IPS DF 6.9 (cell line): ENCODE measurements at regions not wholly inside any gene's neighbourhood (a gene's known extent, or its start where the extent isn't known, plus 50 kb on each side); places are given as distances from the start of the nearest gene placed in this dataset.
"Not testable (repeated sequence)": the region's sequence is repeated elsewhere in the genome, so short reads cannot be mapped to it uniquely, and the experiment has no call there.

ENCODE experiments used
- DNase-seq: peaks from one replicate; pipeline ENCODE4 v3.0.0-alpha.2; 2013; ENCODE audit warnings: low read depth, low spot score
- H3K27ac ChIP-seq: one replicate; pipeline ENCODE4 v1.5.1; 2013; ENCODE audit warnings: low read length, control low read depth
- H3K27me3 ChIP-seq: 2 replicates; pipeline ENCODE4 v1.6.1; 2013; ENCODE audit warnings: mild to moderate bottlenecking, low read length; ENCODE audit not compliant: control insufficient read depth, insufficient read depth
- H3K36me3 ChIP-seq: 2 replicates; pipeline ENCODE4 v1.6.1; 2013; ENCODE audit warnings: low read length; ENCODE audit not compliant: control insufficient read depth, insufficient read depth
- H3K4me1 ChIP-seq: 2 replicates; pipeline ENCODE4 v1.6.1; 2013; ENCODE audit warnings: low read length; ENCODE audit not compliant: control insufficient read depth, insufficient read depth
- H3K4me3 ChIP-seq: 2 replicates; pipeline ENCODE4 v1.5.1; 2013; ENCODE audit warnings: mild to moderate bottlenecking, low read length
- H3K9me3 ChIP-seq: 2 replicates; pipeline ENCODE4 v1.6.1; 2013; ENCODE audit warnings: low read length, inconsistent platforms; ENCODE audit not compliant: control insufficient read depth, insufficient read depth
- WGBS: extraction: QIAGEN DNeasy Blood & Tissue Kit; methylation state at CpG from one replicate; pipeline ENCODE4 v1.1.7; 2013; ENCODE audit warnings: mixed read lengths, missing lambda C conversion rate; ENCODE audit not compliant: insufficient read length, insufficient coverage; 5-methylcytosine and 5-hydroxymethylcytosine counted together

GRCh38 chr14:105991677-105992076 lies 465.3 kb downstream of the TMEM121 start:
- not testable (repeated sequence) for H3K36me3 ChIP-seq, DNase-seq, H3K9me3 ChIP-seq, H3K27ac ChIP-seq, H3K27me3 ChIP-seq, H3K4me1 ChIP-seq, H3K4me3 ChIP-seq
- no CpG with 5 or more reads among the region's 5 CpGs for WGBS

GRCh38 chr14:105993814-105994213 lies 467.4 kb downstream of the TMEM121 start:
- WGBS = no CpG with 5 or more reads among the region's 8 CpGs

GRCh38 chr14:105995011-105995710 lies 468.8 kb downstream of the TMEM121 start:
- not testable (repeated sequence) for H3K4me1 ChIP-seq, DNase-seq

More at GRCh38 chr14:105993814-105994213, 467.4 kb downstream of the TMEM121 start:
- Histone ChIP-seq H3K9me3 (peaks cover 2% of the 10 kb centered on the region), H3K4me1 (no peaks in the 10 kb centered on the region), H3K27ac (no peak overlapping the region), H3K4me3 (no peak overlapping the region), H3K27me3 (no peaks in the 10 kb centered on the region), H3K36me3 (no peaks in the 10 kb centered on the region)
- no peak for DNase-seq

GRCh38 chr14:105998597-105998996 lies 472.2 kb downstream of the TMEM121 start:
- H3K4me3 ChIP-seq = not testable (repeated sequence)
- no CpG with 5 or more reads among the region's 1 CpG for WGBS

More at GRCh38 chr14:105995011-105995710, 468.8 kb downstream of the TMEM121 start:
- not testable (repeated sequence) for H3K4me3 ChIP-seq, H3K36me3 ChIP-seq, H3K9me3 ChIP-seq, H3K27me3 ChIP-seq, H3K27ac ChIP-seq
- WGBS = no CpG with 5 or more reads among the region's 4 CpGs

GRCh38 chr14:105999361-106000028 lies 473.1 kb downstream of the TMEM121 start:
- DNase-seq = no peak
- H3K27ac ChIP-seq = no peak overlapping the region
- H3K36me3 ChIP-seq = no peaks in the 10 kb centered on the region

More at GRCh38 chr14:105998597-105998996, 472.2 kb downstream of the TMEM121 start:
- H3K36me3 ChIP-seq, H3K4me1 ChIP-seq, DNase-seq, H3K9me3 ChIP-seq, H3K27me3 ChIP-seq, H3K27ac ChIP-seq: not testable (repeated sequence)

GRCh38 chr14:106000029-106000511 lies 473.7 kb downstream of the TMEM121 start:
- H3K36me3 ChIP-seq, H3K4me1 ChIP-seq, H3K27ac ChIP-seq, H3K4me3 ChIP-seq, DNase-seq, H3K27me3 ChIP-seq, H3K9me3 ChIP-seq: not testable (repeated sequence)
- WGBS = no CpG with 5 or more reads among the region's 12 CpGs

More at GRCh38 chr14:105999361-106000028, 473.1 kb downstream of the TMEM121 start:
- H3K27me3 ChIP-seq = no peaks in the 10 kb centered on the region
- H3K9me3 ChIP-seq = peaks cover 6% of the 10 kb centered on the region
- no CpG with 5 or more reads among the region's 15 CpGs for WGBS
- H3K4me3 ChIP-seq = no peak overlapping the region
- no peaks in the 10 kb centered on the region for H3K4me1 ChIP-seq

- WGBS = no CpG with 5 or more reads among the region's 3 CpGs
- not testable (repeated sequence) for H3K27ac ChIP-seq, DNase-seq, H3K4me1 ChIP-seq, H3K36me3 ChIP-seq, H3K9me3 ChIP-seq, H3K27me3 ChIP-seq, H3K4me3 ChIP-seq
These were observed 474.9 kb downstream of the TMEM121 start for GRCh38 chr14:106001277-106001676.

- H3K9me3 ChIP-seq = peaks cover 10% of the 10 kb centered on the region
- DNase-seq = no peak
- no peaks in the 10 kb centered on the region for H3K4me1 ChIP-seq
These were observed 477.0 kb downstream of the TMEM121 start for GRCh38 chr14:106003351-106003750.

GRCh38 chr14:106004937-106005795 lies 478.8 kb downstream of the TMEM121 start:
- H3K27me3 ChIP-seq, H3K27ac ChIP-seq, H3K4me3 ChIP-seq, H3K4me1 ChIP-seq, H3K9me3 ChIP-seq, H3K36me3 ChIP-seq, DNase-seq: not testable (repeated sequence)
- WGBS = no CpG with 5 or more reads among the region's 10 CpGs

More at GRCh38 chr14:106003351-106003750, 477.0 kb downstream of the TMEM121 start:
- Histone ChIP-seq H3K36me3 (no peaks in the 10 kb centered on the region), H3K4me3 (no peak overlapping the region), H3K27me3 (no peaks in the 10 kb centered on the region), H3K27ac (no peak overlapping the region)

GRCh38 chr14:106006043-106006442 lies 479.7 kb downstream of the TMEM121 start:
- H3K27me3 ChIP-seq, H3K4me3 ChIP-seq, H3K27ac ChIP-seq, H3K36me3 ChIP-seq, H3K4me1 ChIP-seq, DNase-seq: not testable (repeated sequence)
- WGBS = no CpG with 5 or more reads among the region's 8 CpGs
- H3K9me3 ChIP-seq = peaks cover 12% of the 10 kb centered on the region; the same call in 1 of the 2 replicates
